H9 (cell line): ENCODE measurements at regions not wholly inside any gene's neighbourhood (a gene's known extent, or its start where the extent isn't known, plus 50 kb on each side); places are given as distances from the start of the nearest gene placed in this dataset.

Experiments
- DNase-seq: peaks from one replicate; pipeline ENCODE4 v3.0.0-alpha.2; 2017
- H2AFZ ChIP-seq: one replicate; pipeline ENCODE4 v1.6.1; 2013; ENCODE audit warnings: mild to moderate bottlenecking, low read length, control low read depth, moderate library complexity
- H2AK5ac ChIP-seq: 2 replicates; pipeline ENCODE4 v1.6.1; 2013; ENCODE audit warnings: low read length, control low read depth, mixed read lengths; ENCODE audit not compliant: insufficient read length
- H2BK120ac ChIP-seq: one replicate; pipeline ENCODE4 v1.6.1; 2013; ENCODE audit warnings: low read depth, mild to moderate bottlenecking, low read length, control low read depth, inconsistent platforms; ENCODE audit not compliant: poor library complexity, severe bottlenecking
- H2BK12ac ChIP-seq: 2 replicates; pipeline ENCODE4 v1.6.1; 2013; ENCODE audit warnings: low read length, control low read depth, mixed read lengths, low read depth; ENCODE audit not compliant: insufficient read length
- H2BK15ac ChIP-seq: 2 replicates; pipeline ENCODE4 v1.6.1; 2013; ENCODE audit warnings: low read depth, low read length, control low read depth
- H2BK20ac ChIP-seq: one replicate; pipeline ENCODE4 v1.6.1; 2013; ENCODE audit warnings: low read depth, mild to moderate bottlenecking, low read length, control low read depth, inconsistent platforms; ENCODE audit not compliant: poor library complexity, severe bottlenecking
- H2BK5ac ChIP-seq: 2 replicates; pipeline ENCODE4 v1.6.1; 2013; ENCODE audit warnings: low read length, control low read depth, mixed read lengths; ENCODE audit not compliant: insufficient read length
- H3K14ac ChIP-seq: 2 replicates; pipeline ENCODE4 v1.6.1; 2013; ENCODE audit warnings: low read length, control low read depth; ENCODE audit not compliant: insufficient read depth
- H3K18ac ChIP-seq: 2 replicates; pipeline ENCODE4 v1.6.1; 2013; ENCODE audit warnings: low read depth, mild to moderate bottlenecking, mixed read lengths, low read length, control low read depth; ENCODE audit not compliant: insufficient read length
- H3K23ac ChIP-seq: 2 replicates; pipeline ENCODE4 v1.6.1; 2013; ENCODE audit warnings: low read length, control low read depth, mixed read lengths, low read depth; ENCODE audit not compliant: insufficient read length
- H3K23me2 ChIP-seq: 2 replicates; pipeline ENCODE4 v1.6.1; 2013; ENCODE audit warnings: low read depth, mild to moderate bottlenecking, mixed read lengths, low read length, control low read depth; ENCODE audit not compliant: insufficient read length, poor library complexity, severe bottlenecking
- H3K27ac ChIP-seq: 2 replicates; pipeline ENCODE4 v1.5.1; 2013; ENCODE audit warnings: low read length, control low read depth, mixed read lengths, low read depth; ENCODE audit not compliant: insufficient read length
- H3K27me3 ChIP-seq: 2 replicates; pipeline ENCODE4 v1.6.1; 2013; ENCODE audit warnings: low read length, control low read depth, inconsistent platforms; ENCODE audit not compliant: insufficient read depth
- H3K4ac ChIP-seq: 2 replicates; pipeline ENCODE4 v1.6.1; 2013; ENCODE audit warnings: low read depth, mild to moderate bottlenecking, control low read depth, inconsistent platforms, low read length, moderate library complexity
- H3K4me1 ChIP-seq: 2 replicates; pipeline ENCODE4 v1.6.1; 2013; ENCODE audit warnings: low read length, control low read depth, inconsistent platforms; ENCODE audit not compliant: insufficient read depth
- H3K4me2 ChIP-seq: 2 replicates; pipeline ENCODE4 v1.6.1; 2013; ENCODE audit warnings: low read length, control low read depth, mixed read lengths; ENCODE audit not compliant: insufficient read length, insufficient read depth
- H3K56ac ChIP-seq: 2 replicates; pipeline ENCODE4 v1.6.1; 2013; ENCODE audit warnings: low read depth, mild to moderate bottlenecking, mixed read lengths, low read length, control low read depth; ENCODE audit not compliant: insufficient read length
- H3K79me1 ChIP-seq: 2 replicates; pipeline ENCODE4 v1.6.1; 2013; ENCODE audit warnings: low read depth, mild to moderate bottlenecking, moderate library complexity, low read length, control low read depth, inconsistent platforms; ENCODE audit not compliant: insufficient read depth, poor library complexity, severe bottlenecking
- H3K79me2 ChIP-seq: 2 replicates; pipeline ENCODE4 v1.6.1; 2013; ENCODE audit warnings: low read length, control low read depth, inconsistent platforms; ENCODE audit not compliant: insufficient read depth
- H3K9ac ChIP-seq: 2 replicates; pipeline ENCODE4 v1.6.1; 2013; ENCODE audit warnings: low read length, control low read depth, mixed read lengths; ENCODE audit not compliant: insufficient read length; ENCODE audit errors: extremely low read depth
- H3K9me3 ChIP-seq: one replicate; pipeline ENCODE4 v1.6.1; 2013; ENCODE audit warnings: low read depth, low read length, inconsistent platforms; ENCODE audit not compliant: control insufficient read depth
- H3T11ph ChIP-seq: one replicate; pipeline ENCODE4 v1.6.1; 2013; ENCODE audit warnings: mild to moderate bottlenecking, low read length, control low read depth, inconsistent platforms
- H4K20me1 ChIP-seq: one replicate; pipeline ENCODE4 v1.6.1; 2013; ENCODE audit not compliant: control insufficient read depth, insufficient read length, insufficient read depth
- H4K5ac ChIP-seq: 2 replicates; pipeline ENCODE4 v1.6.1; 2013; ENCODE audit warnings: low read depth, mild to moderate bottlenecking, mixed read lengths, low read length, control low read depth; ENCODE audit not compliant: insufficient read length
- H4K8ac ChIP-seq: replicated peaks from 2 replicates; pipeline ENCODE4 v1.6.1; 2013; ENCODE audit warnings: low read length, control low read depth, mixed read lengths, low read depth; ENCODE audit not compliant: insufficient read length
- H4K91ac ChIP-seq: 2 replicates; pipeline ENCODE4 v1.6.1; 2013; ENCODE audit warnings: low read depth, mild to moderate bottlenecking, moderate library complexity, mixed read lengths, low read length, control low read depth; ENCODE audit not compliant: insufficient read length
- H3K27ac Mint-ChIP-seq, 3 experiments: 2 replicates in 2 of 3; 3 replicates in 1 of 3; pipeline ENCODE4 v1.8.0; 2020 to 2021; ENCODE audit warnings: mixed read lengths in 3 of 3, mild to moderate bottlenecking in 1 of 3, moderate library complexity in 1 of 3
- H3K27me3 Mint-ChIP-seq: 2 replicates; pipeline ENCODE4 v1.8.0; 2021; ENCODE audit warnings: low read depth, mild to moderate bottlenecking, moderate library complexity, mixed read lengths
- H3K36me3 Mint-ChIP-seq, 3 experiments: 2 replicates in 2 of 3; 3 replicates in 1 of 3; pipeline ENCODE4 v1.8.0; 2020 to 2021; ENCODE audit warnings: low read depth in 3 of 3, mixed read lengths in 3 of 3; ENCODE audit not compliant: insufficient read depth in 1 of 3
- H3K4me1 Mint-ChIP-seq, 2 experiments: 2 replicates each; pipeline ENCODE4 v1.8.0; 2020; ENCODE audit warnings: mixed read lengths in 2 of 2
- H3K4me3 Mint-ChIP-seq, 2 experiments: 2 replicates in 1 of 2; 3 replicates in 1 of 2; pipeline ENCODE4 v1.8.0; 2020 to 2021; ENCODE audit warnings: mild to moderate bottlenecking in 2 of 2, mixed read lengths in 2 of 2, moderate library complexity in 1 of 2
- H3K9me3 Mint-ChIP-seq, 2 experiments: 2 replicates in 1 of 2; 3 replicates in 1 of 2; pipeline ENCODE4 v1.8.0; 2020; ENCODE audit warnings: mild to moderate bottlenecking in 2 of 2, mixed read lengths in 2 of 2, moderate library complexity in 1 of 2
- WGBS: extraction: QIAGEN DNeasy Blood & Tissue Kit; methylation state at CpG from one replicate; pipeline ENCODE4 v1.1.7; 2013; ENCODE audit warnings: missing lambda C conversion rate, low lambda C conversion rate, mixed read lengths; ENCODE audit not compliant: insufficient read length; ENCODE audit errors: extremely low coverage; 5-methylcytosine and 5-hydroxymethylcytosine counted together
- TF ChIP-seq, protein P1 (sequence below): fragments of 200-600 bp; sonication (generic); conservative IDR thresholded peaks from 3 replicates; pipeline ENCODE4 v1.8.0; 2021; ENCODE audit warnings: antibody characterized with exemption, mild to moderate bottlenecking

DNA sequence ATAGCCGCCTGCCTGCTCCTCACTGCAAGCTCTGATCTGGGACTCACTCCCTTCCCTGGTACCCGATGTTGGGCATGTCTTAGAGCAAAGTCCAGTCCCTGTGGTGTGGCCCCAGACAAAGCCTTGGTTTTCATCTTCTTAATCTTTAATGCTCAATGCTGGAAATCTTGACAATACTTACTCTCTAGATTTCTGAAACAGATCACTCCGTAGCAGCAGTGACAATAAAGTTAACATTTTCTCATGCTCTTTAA is 260.2 kb upstream of the IRX2 start:
- Histone ChIP-seq H3K79me2 (no peaks in the 10 kb centered on the region), H2BK120ac (no peak overlapping the region), H3K4me2 (no peak overlapping the region), H2BK5ac (no peak overlapping the region), H3K27ac (no peak overlapping the region), H3K4me1 (no peaks in the 10 kb centered on the region), H2BK20ac (no peak overlapping the region), H3K27me3 (no peaks in the 10 kb centered on the region), H3K18ac (no peak overlapping the region), H4K91ac (no peak overlapping the region), H3T11ph (no peak overlapping the region), H3K9ac (no peak overlapping the region), H3K56ac (no peak overlapping the region), H2BK15ac (no peak overlapping the region), H2AK5ac (no peak overlapping the region), H4K20me1 (no peaks in the 10 kb centered on the region), H3K23ac (no peak overlapping the region), H4K5ac (no peak overlapping the region), H3K23me2 (no peaks in the 10 kb centered on the region), H3K4ac (no peak overlapping the region), H3K14ac (no peak overlapping the region), H3K79me1 (no peaks in the 10 kb centered on the region), H2AFZ (no peak overlapping the region), H2BK12ac (no peak overlapping the region), H3K9me3 (no peaks in the 10 kb centered on the region), H4K8ac (no peak overlapping the region)
- Mint-ChIP-seq H3K9me3 (peaks cover 0 to 2% of the 10 kb centered on the region in 2 experiments; a peak in 2 of 5 replicates), H3K36me3 (no peaks in the 10 kb centered on the region), H3K4me3 (no peak overlapping the region), H3K27ac (no peak overlapping the region), H3K4me1 (no peaks in the 10 kb centered on the region), H3K27me3 (peaks cover 1% of the 10 kb centered on the region; the same call in 1 of the 2 replicates)
- DNase-seq: no peak
- whole genome bisulfite sequencing: no CpG with 5 or more reads among the region's 3 CpGs
- TF ChIP-seq, protein P1, sequence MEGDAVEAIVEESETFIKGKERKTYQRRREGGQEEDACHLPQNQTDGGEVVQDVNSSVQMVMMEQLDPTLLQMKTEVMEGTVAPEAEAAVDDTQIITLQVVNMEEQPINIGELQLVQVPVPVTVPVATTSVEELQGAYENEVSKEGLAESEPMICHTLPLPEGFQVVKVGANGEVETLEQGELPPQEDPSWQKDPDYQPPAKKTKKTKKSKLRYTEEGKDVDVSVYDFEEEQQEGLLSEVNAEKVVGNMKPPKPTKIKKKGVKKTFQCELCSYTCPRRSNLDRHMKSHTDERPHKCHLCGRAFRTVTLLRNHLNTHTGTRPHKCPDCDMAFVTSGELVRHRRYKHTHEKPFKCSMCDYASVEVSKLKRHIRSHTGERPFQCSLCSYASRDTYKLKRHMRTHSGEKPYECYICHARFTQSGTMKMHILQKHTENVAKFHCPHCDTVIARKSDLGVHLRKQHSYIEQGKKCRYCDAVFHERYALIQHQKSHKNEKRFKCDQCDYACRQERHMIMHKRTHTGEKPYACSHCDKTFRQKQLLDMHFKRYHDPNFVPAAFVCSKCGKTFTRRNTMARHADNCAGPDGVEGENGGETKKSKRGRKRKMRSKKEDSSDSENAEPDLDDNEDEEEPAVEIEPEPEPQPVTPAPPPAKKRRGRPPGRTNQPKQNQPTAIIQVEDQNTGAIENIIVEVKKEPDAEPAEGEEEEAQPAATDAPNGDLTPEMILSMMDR: no peak
